H9 (cell line): ENCODE measurements at regions not wholly inside any gene's neighbourhood (a gene's known extent, or its start where the extent isn't known, plus 50 kb on each side); places are given as distances from the start of the nearest gene placed in this dataset.

ENCODE experiments used
- DNase-seq: peaks from one replicate; pipeline ENCODE4 v3.0.0-alpha.2; 2017
- H2AFZ ChIP-seq: one replicate; pipeline ENCODE4 v1.6.1; 2013; ENCODE audit warnings: mild to moderate bottlenecking, low read length, control low read depth, moderate library complexity
- H2AK5ac ChIP-seq: 2 replicates; pipeline ENCODE4 v1.6.1; 2013; ENCODE audit warnings: low read length, control low read depth, mixed read lengths; ENCODE audit not compliant: insufficient read length
- H2BK120ac ChIP-seq: one replicate; pipeline ENCODE4 v1.6.1; 2013; ENCODE audit warnings: low read depth, mild to moderate bottlenecking, low read length, control low read depth, inconsistent platforms; ENCODE audit not compliant: poor library complexity, severe bottlenecking
- H2BK12ac ChIP-seq: 2 replicates; pipeline ENCODE4 v1.6.1; 2013; ENCODE audit warnings: low read length, control low read depth, mixed read lengths, low read depth; ENCODE audit not compliant: insufficient read length
- H2BK15ac ChIP-seq: 2 replicates; pipeline ENCODE4 v1.6.1; 2013; ENCODE audit warnings: low read depth, low read length, control low read depth
- H2BK20ac ChIP-seq: one replicate; pipeline ENCODE4 v1.6.1; 2013; ENCODE audit warnings: low read depth, mild to moderate bottlenecking, low read length, control low read depth, inconsistent platforms; ENCODE audit not compliant: poor library complexity, severe bottlenecking
- H2BK5ac ChIP-seq: 2 replicates; pipeline ENCODE4 v1.6.1; 2013; ENCODE audit warnings: low read length, control low read depth, mixed read lengths; ENCODE audit not compliant: insufficient read length
- H3K14ac ChIP-seq: 2 replicates; pipeline ENCODE4 v1.6.1; 2013; ENCODE audit warnings: low read length, control low read depth; ENCODE audit not compliant: insufficient read depth
- H3K18ac ChIP-seq: 2 replicates; pipeline ENCODE4 v1.6.1; 2013; ENCODE audit warnings: low read depth, mild to moderate bottlenecking, mixed read lengths, low read length, control low read depth; ENCODE audit not compliant: insufficient read length
- H3K23ac ChIP-seq: 2 replicates; pipeline ENCODE4 v1.6.1; 2013; ENCODE audit warnings: low read length, control low read depth, mixed read lengths, low read depth; ENCODE audit not compliant: insufficient read length
- H3K23me2 ChIP-seq: 2 replicates; pipeline ENCODE4 v1.6.1; 2013; ENCODE audit warnings: low read depth, mild to moderate bottlenecking, mixed read lengths, low read length, control low read depth; ENCODE audit not compliant: insufficient read length, poor library complexity, severe bottlenecking
- H3K27ac ChIP-seq: 2 replicates; pipeline ENCODE4 v1.5.1; 2013; ENCODE audit warnings: low read length, control low read depth, mixed read lengths, low read depth; ENCODE audit not compliant: insufficient read length
- H3K27me3 ChIP-seq: 2 replicates; pipeline ENCODE4 v1.6.1; 2013; ENCODE audit warnings: low read length, control low read depth, inconsistent platforms; ENCODE audit not compliant: insufficient read depth
- H3K4ac ChIP-seq: 2 replicates; pipeline ENCODE4 v1.6.1; 2013; ENCODE audit warnings: low read depth, mild to moderate bottlenecking, control low read depth, inconsistent platforms, low read length, moderate library complexity
- H3K4me1 ChIP-seq: 2 replicates; pipeline ENCODE4 v1.6.1; 2013; ENCODE audit warnings: low read length, control low read depth, inconsistent platforms; ENCODE audit not compliant: insufficient read depth
- H3K4me2 ChIP-seq: 2 replicates; pipeline ENCODE4 v1.6.1; 2013; ENCODE audit warnings: low read length, control low read depth, mixed read lengths; ENCODE audit not compliant: insufficient read length, insufficient read depth
- H3K56ac ChIP-seq: 2 replicates; pipeline ENCODE4 v1.6.1; 2013; ENCODE audit warnings: low read depth, mild to moderate bottlenecking, mixed read lengths, low read length, control low read depth; ENCODE audit not compliant: insufficient read length
- H3K79me1 ChIP-seq: 2 replicates; pipeline ENCODE4 v1.6.1; 2013; ENCODE audit warnings: low read depth, mild to moderate bottlenecking, moderate library complexity, low read length, control low read depth, inconsistent platforms; ENCODE audit not compliant: insufficient read depth, poor library complexity, severe bottlenecking
- H3K79me2 ChIP-seq: 2 replicates; pipeline ENCODE4 v1.6.1; 2013; ENCODE audit warnings: low read length, control low read depth, inconsistent platforms; ENCODE audit not compliant: insufficient read depth
- H3K9ac ChIP-seq: 2 replicates; pipeline ENCODE4 v1.6.1; 2013; ENCODE audit warnings: low read length, control low read depth, mixed read lengths; ENCODE audit not compliant: insufficient read length; ENCODE audit errors: extremely low read depth
- H3K9me3 ChIP-seq: one replicate; pipeline ENCODE4 v1.6.1; 2013; ENCODE audit warnings: low read depth, low read length, inconsistent platforms; ENCODE audit not compliant: control insufficient read depth
- H3T11ph ChIP-seq: one replicate; pipeline ENCODE4 v1.6.1; 2013; ENCODE audit warnings: mild to moderate bottlenecking, low read length, control low read depth, inconsistent platforms
- H4K20me1 ChIP-seq: one replicate; pipeline ENCODE4 v1.6.1; 2013; ENCODE audit not compliant: control insufficient read depth, insufficient read length, insufficient read depth
- H4K5ac ChIP-seq: 2 replicates; pipeline ENCODE4 v1.6.1; 2013; ENCODE audit warnings: low read depth, mild to moderate bottlenecking, mixed read lengths, low read length, control low read depth; ENCODE audit not compliant: insufficient read length
- H4K8ac ChIP-seq: replicated peaks from 2 replicates; pipeline ENCODE4 v1.6.1; 2013; ENCODE audit warnings: low read length, control low read depth, mixed read lengths, low read depth; ENCODE audit not compliant: insufficient read length
- H4K91ac ChIP-seq: 2 replicates; pipeline ENCODE4 v1.6.1; 2013; ENCODE audit warnings: low read depth, mild to moderate bottlenecking, moderate library complexity, mixed read lengths, low read length, control low read depth; ENCODE audit not compliant: insufficient read length
- H3K27ac Mint-ChIP-seq, 3 experiments: 2 replicates in 2 of 3; 3 replicates in 1 of 3; pipeline ENCODE4 v1.8.0; 2020 to 2021; ENCODE audit warnings: mixed read lengths in 3 of 3, mild to moderate bottlenecking in 1 of 3, moderate library complexity in 1 of 3
- H3K27me3 Mint-ChIP-seq: 2 replicates; pipeline ENCODE4 v1.8.0; 2021; ENCODE audit warnings: low read depth, mild to moderate bottlenecking, moderate library complexity, mixed read lengths
- H3K36me3 Mint-ChIP-seq, 3 experiments: 2 replicates in 2 of 3; 3 replicates in 1 of 3; pipeline ENCODE4 v1.8.0; 2020 to 2021; ENCODE audit warnings: low read depth in 3 of 3, mixed read lengths in 3 of 3; ENCODE audit not compliant: insufficient read depth in 1 of 3
- H3K4me1 Mint-ChIP-seq, 2 experiments: 2 replicates each; pipeline ENCODE4 v1.8.0; 2020; ENCODE audit warnings: mixed read lengths in 2 of 2
- H3K4me3 Mint-ChIP-seq, 2 experiments: 2 replicates in 1 of 2; 3 replicates in 1 of 2; pipeline ENCODE4 v1.8.0; 2020 to 2021; ENCODE audit warnings: mild to moderate bottlenecking in 2 of 2, mixed read lengths in 2 of 2, moderate library complexity in 1 of 2
- H3K9me3 Mint-ChIP-seq, 2 experiments: 2 replicates in 1 of 2; 3 replicates in 1 of 2; pipeline ENCODE4 v1.8.0; 2020; ENCODE audit warnings: mild to moderate bottlenecking in 2 of 2, mixed read lengths in 2 of 2, moderate library complexity in 1 of 2
- CTCF ChIP-seq: fragments of 200-600 bp; sonication (generic); conservative IDR thresholded peaks from 3 replicates; pipeline ENCODE4 v1.8.0; 2021; ENCODE audit warnings: antibody characterized with exemption, mild to moderate bottlenecking
- WGBS: extraction: QIAGEN DNeasy Blood & Tissue Kit; methylation state at CpG from one replicate; pipeline ENCODE4 v1.1.7; 2013; ENCODE audit warnings: missing lambda C conversion rate, low lambda C conversion rate, mixed read lengths; ENCODE audit not compliant: insufficient read length; ENCODE audit errors: extremely low coverage; 5-methylcytosine and 5-hydroxymethylcytosine counted together

- H3K27ac Mint-ChIP-seq = no peak overlapping the region
Measured at GRCh38 chr13:44760434-44760833, 184.3 kb upstream of the TSC22D1 start.

More at GRCh38 chr13:44760434-44760833, 184.3 kb upstream of the TSC22D1 start:
- H3K4ac ChIP-seq = no peak overlapping the region
- no peak overlapping the region for H3K18ac ChIP-seq
- peaks cover 18 to 29% of the 10 kb centered on the region in 2 experiments for H3K4me1 Mint-ChIP-seq
- peaks cover 3% of the 10 kb centered on the region; the same call in 1 of the 2 replicates for H3K27me3 Mint-ChIP-seq
- H3K23ac ChIP-seq = no peak overlapping the region
- no peak overlapping the region for H3K9ac ChIP-seq
- no peak overlapping the region for H3K56ac ChIP-seq
- no peaks in the 10 kb centered on the region for H4K20me1 ChIP-seq
- H3K4me1 ChIP-seq = no peaks in the 10 kb centered on the region
- H3K4me3 Mint-ChIP-seq = no peak overlapping the region
- no CpG with 5 or more reads among the region's 1 CpG for WGBS
- no peaks in the 10 kb centered on the region for H3K9me3 ChIP-seq
- H3K4me2 ChIP-seq = no peak overlapping the region
- H4K91ac ChIP-seq = no peak overlapping the region
- no peaks in the 10 kb centered on the region for H3K9me3 Mint-ChIP-seq
- TF ChIP-seq CTCF = no peak
- H2BK12ac ChIP-seq = no peak overlapping the region
- no peak for DNase-seq
- no peak overlapping the region for H2BK5ac ChIP-seq
- no peak overlapping the region for H4K8ac ChIP-seq
- no peak overlapping the region for H2AK5ac ChIP-seq
- no peak overlapping the region for H3K14ac ChIP-seq
- H2AFZ ChIP-seq = no peak overlapping the region
- no peak overlapping the region for H3K27ac ChIP-seq
- H2BK120ac ChIP-seq = no peak overlapping the region
- no peaks in the 10 kb centered on the region; a peak in 1 of 7 replicates for H3K36me3 Mint-ChIP-seq
- no peaks in the 10 kb centered on the region for H3K27me3 ChIP-seq
- no peak overlapping the region for H2BK15ac ChIP-seq
- H3K79me2 ChIP-seq = no peaks in the 10 kb centered on the region
- H4K5ac ChIP-seq = no peak overlapping the region
- H2BK20ac ChIP-seq = no peak overlapping the region
- no peaks in the 10 kb centered on the region for H3K23me2 ChIP-seq
- H3K79me1 ChIP-seq = no peaks in the 10 kb centered on the region
- no peak overlapping the region for H3T11ph ChIP-seq
